ENCODE measurements at regions not wholly inside any gene's neighbourhood (a gene's known extent, or its start where the extent isn't known, plus 50 kb on each side); places are given as distances from the start of the nearest gene placed in this dataset.
A peak's percentile ranks its signal among the peaks of the same experiment; 100 is the strongest.
"Not testable (repeated sequence)": the region's sequence is repeated elsewhere in the genome, so short reads cannot be mapped to it uniquely, and the experiment has no call there.

GRCh38 chr12:19671695-19672094 lies 232.4 kb downstream of the AEBP2 start:
- Histone ChIP-seq H3K27ac (ENCODE audit: insufficient read depth, low read length) (no peak overlapping the region), H3K36me3 (ENCODE audit: control insufficient read depth, insufficient read depth, low read length) (no peaks in the 10 kb centered on the region), H3K4me1 (ENCODE audit: control insufficient read depth, extremely low read depth, insufficient read depth, low read length) (no peaks in the 10 kb centered on the region), H3K4me3 (replicated peaks in 1 of 4; ENCODE audit: control extremely low read depth in 1 of 4, insufficient read depth in 1 of 4, low read depth in 3 of 4, low read length in 4 of 4) (no peak overlapping the region), H3K9me3 (ENCODE audit: control insufficient read depth, insufficient read depth, low read depth, low read length) (no peaks in the 10 kb centered on the region), H3K4me2 (ENCODE audit: extremely low read depth, insufficient read depth, low read length) (no peak overlapping the region), H4K20me1 (ENCODE audit: control insufficient read depth, extremely low read depth, insufficient read depth, low read length) (no peaks in the 10 kb centered on the region), H3K27me3 (ENCODE audit: control insufficient read depth, insufficient read depth, low read length) (no peaks in the 10 kb centered on the region), H3K79me2 (ENCODE audit: control insufficient read depth, insufficient read depth, low read length) (no peaks in the 10 kb centered on the region), H3K9ac (ENCODE audit: insufficient read depth, low read length) (no peak overlapping the region), H2AFZ (ENCODE audit: low read length) (no peak overlapping the region)
- DNase-seq (ENCODE audit: low read depth in 2 of 2) = peak in 1 of 2 donors; percentile 52
- TF ChIP-seq EZH2 (IDR thresholded peaks at IDR 0.05; ENCODE audit: low read length, missing control alignments) (no peak), CTCF (conservative IDR thresholded peaks at IDR 0.05 in 1 of 2, IDR thresholded peaks at IDR 0.05 in 1 of 2; ENCODE audit: low read depth in 1 of 2, low read length in 2 of 2) (no peak)

GRCh38 chr12:19674437-19674836 lies 235.1 kb downstream of the AEBP2 start:
- DNase-seq (ENCODE audit: low read depth in 2 of 2) = no peak
- H3K9ac ChIP-seq (ENCODE audit: insufficient read depth, low read length) = no peak overlapping the region
- H3K36me3 ChIP-seq (ENCODE audit: control insufficient read depth, insufficient read depth, low read length) = no peaks in the 10 kb centered on the region
- no peak for TF ChIP-seq EZH2 (IDR thresholded peaks at IDR 0.05; ENCODE audit: low read length, missing control alignments)
- no peak for TF ChIP-seq CTCF (conservative IDR thresholded peaks at IDR 0.05 in 1 of 2, IDR thresholded peaks at IDR 0.05 in 1 of 2; ENCODE audit: low read depth in 1 of 2, low read length in 2 of 2)
- no peak overlapping the region for H3K4me3 ChIP-seq (replicated peaks in 1 of 4; ENCODE audit: control extremely low read depth in 1 of 4, insufficient read depth in 1 of 4, low read depth in 3 of 4, low read length in 4 of 4)
- H3K4me2 ChIP-seq (ENCODE audit: extremely low read depth, insufficient read depth, low read length) = no peak overlapping the region
- H3K27me3 ChIP-seq (ENCODE audit: control insufficient read depth, insufficient read depth, low read length) = no peaks in the 10 kb centered on the region
- no peaks in the 10 kb centered on the region for H3K9me3 ChIP-seq (ENCODE audit: control insufficient read depth, insufficient read depth, low read depth, low read length)
- no peaks in the 10 kb centered on the region for H3K4me1 ChIP-seq (ENCODE audit: control insufficient read depth, extremely low read depth, insufficient read depth, low read length)
- no peak overlapping the region for H3K27ac ChIP-seq (ENCODE audit: insufficient read depth, low read length)
- H2AFZ ChIP-seq (ENCODE audit: low read length) = no peak overlapping the region
- no peaks in the 10 kb centered on the region for H3K79me2 ChIP-seq (ENCODE audit: control insufficient read depth, insufficient read depth, low read length)
- H4K20me1 ChIP-seq (ENCODE audit: control insufficient read depth, extremely low read depth, insufficient read depth, low read length) = no peaks in the 10 kb centered on the region

- Histone ChIP-seq H4K20me1 (ENCODE audit: control insufficient read depth, extremely low read depth, insufficient read depth, low read length) (no peaks in the 10 kb centered on the region), H3K27ac (ENCODE audit: insufficient read depth, low read length) (no peak overlapping the region), H3K4me1 (ENCODE audit: control insufficient read depth, extremely low read depth, insufficient read depth, low read length) (no peaks in the 10 kb centered on the region), H3K36me3 (ENCODE audit: control insufficient read depth, insufficient read depth, low read length) (no peaks in the 10 kb centered on the region), H3K4me2 (ENCODE audit: extremely low read depth, insufficient read depth, low read length) (no peak overlapping the region), H3K9ac (ENCODE audit: insufficient read depth, low read length) (no peak overlapping the region), H3K4me3 (replicated peaks in 1 of 4; ENCODE audit: control extremely low read depth in 1 of 4, insufficient read depth in 1 of 4, low read depth in 3 of 4, low read length in 4 of 4) (no peak overlapping the region), H2AFZ (ENCODE audit: low read length) (no peak overlapping the region), H3K9me3 (ENCODE audit: control insufficient read depth, insufficient read depth, low read depth, low read length) (no peaks in the 10 kb centered on the region), H3K79me2 (ENCODE audit: control insufficient read depth, insufficient read depth, low read length) (no peaks in the 10 kb centered on the region), H3K27me3 (ENCODE audit: control insufficient read depth, insufficient read depth, low read length) (no peaks in the 10 kb centered on the region)
- no peak for DNase-seq (ENCODE audit: low read depth in 2 of 2)
- TF ChIP-seq EZH2 (IDR thresholded peaks at IDR 0.05; ENCODE audit: low read length, missing control alignments) (no peak), CTCF (conservative IDR thresholded peaks at IDR 0.05 in 1 of 2, IDR thresholded peaks at IDR 0.05 in 1 of 2; ENCODE audit: low read depth in 1 of 2, low read length in 2 of 2) (no peak)
Measured at GRCh38 chr12:19675361-19675760, 236.1 kb downstream of the AEBP2 start.

- H3K9ac ChIP-seq (ENCODE audit: insufficient read depth, low read length); H3K36me3 ChIP-seq (ENCODE audit: control insufficient read depth, insufficient read depth, low read length); H3K9me3 ChIP-seq (ENCODE audit: control insufficient read depth, insufficient read depth, low read depth, low read length); H2AFZ ChIP-seq (ENCODE audit: low read length); DNase-seq (ENCODE audit: low read depth in 2 of 2); H3K27ac ChIP-seq (ENCODE audit: insufficient read depth, low read length); H4K20me1 ChIP-seq (ENCODE audit: control insufficient read depth, extremely low read depth, insufficient read depth, low read length); H3K79me2 ChIP-seq (ENCODE audit: control insufficient read depth, insufficient read depth, low read length); H3K27me3 ChIP-seq (ENCODE audit: control insufficient read depth, insufficient read depth, low read length); H3K4me2 ChIP-seq (ENCODE audit: extremely low read depth, insufficient read depth, low read length); H3K4me1 ChIP-seq (ENCODE audit: control insufficient read depth, extremely low read depth, insufficient read depth, low read length); H3K4me3 ChIP-seq (replicated peaks in 1 of 4; ENCODE audit: control extremely low read depth in 1 of 4, insufficient read depth in 1 of 4, low read depth in 3 of 4, low read length in 4 of 4): not testable (repeated sequence)
Measured at GRCh38 chr12:19678501-19678900, 239.2 kb downstream of the AEBP2 start.

All from fibroblast of lung (primary cell).